ENCODE measurements at regions not wholly inside any gene's neighbourhood (a gene's known extent, or its start where the extent isn't known, plus 50 kb on each side); places are given as distances from the start of the nearest gene placed in this dataset.

- no peak for TF ChIP-seq EZH2 (IDR thresholded peaks at IDR 0.05; ENCODE audit: borderline replicate concordance, insufficient read depth, low read depth, low read length, poor library complexity, severe bottlenecking)
- no peak for TF ChIP-seq CTCF (IDR thresholded peaks at IDR 0.05)
- CTCF ChIA-PET = interaction anchor here (0.9 to 4.6 kb wide), 21 partner anchors 9 to 134 kb away, joined by 3 to 51 read pairs (median 4); partner anchors contain the start of gene ARF6
- peak overlapping the region in 2 of 5 experiments; percentile 30 to 32 for H3K4me3 ChIP-seq (ENCODE audit: control extremely low read depth in 1 of 5, extremely low read depth in 1 of 5, insufficient read depth in 1 of 5, low read depth in 2 of 5, low read length in 4 of 5)
Observed at GRCh38 chr14:49971156-49972130, 78.6 kb downstream of the ARF6 start.

More at GRCh38 chr14:49971156-49972130, 78.6 kb downstream of the ARF6 start:
- ATAC-seq (ENCODE audit: low read depth) (peak; percentile 85), DNase-seq (peak; percentile 92)
- H3K9ac ChIP-seq (ENCODE audit: low read length) = peak overlapping the region; percentile 58
- intact Hi-C loops (cut with micrococcal nuclease) = loop anchor here (1.0 to 2.0 kb wide), 9 partner anchors 10 to 260 kb away; partner anchors contain the start of gene SOS2
- no peaks in the 10 kb centered on the region for H3K27me3 ChIP-seq (replicated peaks in 1 of 4; ENCODE audit: control extremely low read depth in 1 of 4, control insufficient read depth in 3 of 4, insufficient read depth in 4 of 4, low read length in 3 of 4)
- POLR2A ChIA-PET = interaction anchor here (0.5 to 3.5 kb wide), 26 partner anchors 10 to 145 kb away, joined by 3 to 45 read pairs (median 5); partner anchors contain the start of genes ARF6, NEMF and VCPKMT
- H3K4me1 Mint-ChIP-seq = peaks cover 62% of the 10 kb centered on the region
- no peaks in the 10 kb centered on the region for H3K27me3 Mint-ChIP-seq
- no peaks in the 10 kb centered on the region for H4K20me1 ChIP-seq (ENCODE audit: control insufficient read depth, insufficient read depth, low read length, poor library complexity, severe bottlenecking)
- no CpG with 5 or more reads among the region's 9 CpGs for WGBS (ENCODE audit: insufficient coverage)
- H3K36me3 ChIP-seq (replicated peaks in 1 of 2; ENCODE audit: control extremely low read depth in 1 of 2, control insufficient read depth in 1 of 2, extremely low read depth in 1 of 2, insufficient read depth in 2 of 2, low read length in 1 of 2) = no peaks in the 10 kb centered on the region
- H3K9me3 Mint-ChIP-seq (ENCODE audit: insufficient read depth) = no peaks in the 10 kb centered on the region
- peaks cover 57 to 70% of the 10 kb centered on the region in 2 donors for H3K4me1 ChIP-seq (ENCODE audit: control insufficient read depth in 2 of 2, insufficient read depth in 2 of 2, low read length in 2 of 2)
- H3K27ac Mint-ChIP-seq = peak overlapping the region; percentile 97
- H3K4me2 ChIP-seq (replicated peaks; ENCODE audit: low read depth, low read length, poor library complexity, severe bottlenecking) = peak overlapping the region; percentile 74
- peak overlapping the region; percentile 84 for H2AFZ ChIP-seq (ENCODE audit: insufficient read depth, low read depth, low read length, poor library complexity, severe bottlenecking)
- H3K4me3 Mint-ChIP-seq = peak overlapping the region; percentile 55
- H3K79me2 ChIP-seq (ENCODE audit: control insufficient read depth, insufficient read depth, low read length) = no peaks in the 10 kb centered on the region
- H3K9me3 ChIP-seq (ENCODE audit: control extremely low read depth in 1 of 3, control insufficient read depth in 2 of 3, insufficient read depth in 1 of 3, low read length in 2 of 3) = no peaks in the 10 kb centered on the region
- H3K27ac ChIP-seq (ENCODE audit: low read length in 2 of 2) = peak overlapping the region; percentile 98 to 99
